Omental fat pad (tissue), 3 donors: ENCODE measurements at regions not wholly inside any gene's neighbourhood (a gene's known extent, or its start where the extent isn't known, plus 50 kb on each side); places are given as distances from the start of the nearest gene placed in this dataset.

Experiments
- ATAC-seq: fragments of 150-250 bp; one replicate; pipeline ENCODE4 v1.9.1; 2016; ENCODE audit warnings: mild to moderate bottlenecking, moderate library complexity; ENCODE audit not compliant: low FRiP score
- DNase-seq: peaks from one replicate; pipeline ENCODE4 v3.0.0-alpha.2; 2019; ENCODE audit warnings: low spot score
- TF ChIP-seq, protein P1 (sequence below), 3 donors: fragments of 450-650 bp; IDR thresholded peaks; one replicate each; pipeline ENCODE4 v1.5.1; 2016 to 2017; ENCODE audit warnings: antibody characterized with exemption in 3 of 3, mild to moderate bottlenecking in 3 of 3, moderate library complexity in 2 of 3

DNA sequence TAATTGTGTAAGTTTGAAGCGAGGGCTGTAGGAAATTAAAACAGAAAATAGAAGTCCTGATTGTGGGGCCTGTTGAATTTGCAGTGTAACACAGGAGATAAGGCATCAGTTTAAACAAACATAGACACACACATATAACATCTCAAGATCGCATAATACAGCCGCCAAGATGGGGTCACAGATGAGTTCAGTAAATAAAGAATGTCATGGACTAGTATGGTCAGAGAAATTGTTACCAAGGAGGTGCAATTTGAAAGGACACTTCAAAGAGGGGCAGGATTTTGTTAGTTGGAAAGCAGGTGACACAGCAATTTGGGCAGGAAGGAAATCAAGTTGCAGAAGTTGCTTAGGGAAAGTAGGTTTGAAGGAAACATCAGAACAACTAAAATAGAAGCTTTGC lies 450.0 kb downstream of the USP25 start:
- ATAC-seq, result no peak
- TF ChIP-seq, protein P1, sequence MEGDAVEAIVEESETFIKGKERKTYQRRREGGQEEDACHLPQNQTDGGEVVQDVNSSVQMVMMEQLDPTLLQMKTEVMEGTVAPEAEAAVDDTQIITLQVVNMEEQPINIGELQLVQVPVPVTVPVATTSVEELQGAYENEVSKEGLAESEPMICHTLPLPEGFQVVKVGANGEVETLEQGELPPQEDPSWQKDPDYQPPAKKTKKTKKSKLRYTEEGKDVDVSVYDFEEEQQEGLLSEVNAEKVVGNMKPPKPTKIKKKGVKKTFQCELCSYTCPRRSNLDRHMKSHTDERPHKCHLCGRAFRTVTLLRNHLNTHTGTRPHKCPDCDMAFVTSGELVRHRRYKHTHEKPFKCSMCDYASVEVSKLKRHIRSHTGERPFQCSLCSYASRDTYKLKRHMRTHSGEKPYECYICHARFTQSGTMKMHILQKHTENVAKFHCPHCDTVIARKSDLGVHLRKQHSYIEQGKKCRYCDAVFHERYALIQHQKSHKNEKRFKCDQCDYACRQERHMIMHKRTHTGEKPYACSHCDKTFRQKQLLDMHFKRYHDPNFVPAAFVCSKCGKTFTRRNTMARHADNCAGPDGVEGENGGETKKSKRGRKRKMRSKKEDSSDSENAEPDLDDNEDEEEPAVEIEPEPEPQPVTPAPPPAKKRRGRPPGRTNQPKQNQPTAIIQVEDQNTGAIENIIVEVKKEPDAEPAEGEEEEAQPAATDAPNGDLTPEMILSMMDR (IDR thresholded peaks at IDR 0.05), result no peak
- DNase-seq, result no peak

DNA sequence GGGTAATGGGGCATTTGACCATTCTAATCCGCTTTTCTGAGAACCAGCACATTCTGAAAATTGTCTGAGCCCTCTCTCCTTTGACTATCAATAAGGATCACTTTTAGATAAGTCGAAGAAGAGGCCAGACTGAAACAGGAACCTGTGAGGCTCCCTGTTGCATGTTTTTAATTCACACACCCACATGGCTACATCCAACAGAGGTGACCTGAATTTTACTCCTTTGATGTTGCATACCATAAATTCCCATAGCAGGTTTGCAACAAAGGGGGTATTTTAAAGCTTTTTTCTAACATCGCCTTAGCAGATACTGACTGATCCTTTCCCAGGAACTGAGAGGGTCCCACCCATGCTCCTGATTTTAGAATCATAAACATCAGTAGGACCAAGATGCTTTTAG lies 450.8 kb downstream of the USP25 start:
- no peak for ATAC-seq
- TF ChIP-seq, protein P1 (IDR thresholded peaks at IDR 0.05), result no peak
- DNase-seq, result no peak

DNA sequence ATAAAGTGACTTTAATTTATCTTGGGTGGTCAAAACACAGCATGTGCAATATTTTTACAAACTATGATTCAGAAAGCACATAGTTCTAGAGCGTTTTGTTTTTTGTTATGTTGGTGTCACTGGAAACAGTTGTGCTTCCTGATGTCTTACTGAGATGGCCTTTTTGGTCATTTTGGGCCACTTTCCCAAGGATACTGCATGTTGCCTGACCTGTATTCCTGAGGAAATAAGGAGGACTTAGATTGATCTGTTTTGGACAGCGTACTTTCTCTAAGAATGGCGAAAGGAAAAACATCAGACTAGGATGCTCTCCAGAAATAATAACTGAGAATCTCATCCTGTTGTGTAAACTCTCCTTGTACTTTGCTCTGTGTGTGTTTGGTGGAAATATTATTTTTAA lies 451.2 kb downstream of the USP25 start:
- no peak for DNase-seq
- peak; percentile 54 for ATAC-seq
- TF ChIP-seq, protein P1 (IDR thresholded peaks at IDR 0.05), result no peak

DNA sequence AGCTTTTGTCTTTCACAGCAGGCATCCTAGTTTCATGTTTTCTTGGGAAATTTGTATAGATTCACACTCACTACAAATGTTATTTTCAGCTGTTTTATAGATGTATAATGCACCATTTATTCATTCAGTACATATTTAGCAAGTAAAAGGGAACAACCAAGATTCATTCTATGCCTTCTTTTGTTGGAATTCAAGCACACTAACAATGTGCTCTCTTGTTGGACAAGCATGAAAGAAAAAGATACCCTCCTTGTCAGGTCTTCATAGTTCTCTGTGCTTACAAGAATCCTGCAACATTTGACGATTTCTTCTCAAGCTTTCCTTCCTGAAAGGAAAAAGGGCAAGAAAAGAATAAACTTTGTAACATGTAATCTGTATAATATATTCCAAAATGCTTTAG lies 456.0 kb downstream of the USP25 start:
- DNase-seq (no peak), ATAC-seq (no peak)
- TF ChIP-seq, protein P1 (IDR thresholded peaks at IDR 0.05), result no peak

DNA sequence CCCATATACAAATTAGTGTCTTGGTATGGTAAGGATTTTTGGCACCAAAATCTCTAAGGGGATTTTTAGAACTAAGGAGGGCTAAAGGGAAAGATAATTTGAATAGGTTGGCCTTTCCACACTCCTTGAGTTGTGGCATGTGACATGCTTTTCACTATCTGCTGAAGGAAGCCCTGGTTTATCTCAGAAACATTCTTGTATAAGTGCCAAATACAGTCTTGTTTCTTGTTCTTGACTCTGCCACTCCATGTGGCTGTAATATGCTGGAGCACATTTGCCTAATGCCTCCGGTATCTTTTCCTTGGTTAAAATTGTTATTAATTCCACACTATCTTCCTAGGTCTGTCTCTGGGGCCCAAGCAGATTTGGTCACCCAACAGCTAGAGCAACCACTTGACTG lies 457.0 kb downstream of the USP25 start:
- TF ChIP-seq, protein P1 (IDR thresholded peaks at IDR 0.05), result no peak
- ATAC-seq (no peak), DNase-seq (no peak)

DNA sequence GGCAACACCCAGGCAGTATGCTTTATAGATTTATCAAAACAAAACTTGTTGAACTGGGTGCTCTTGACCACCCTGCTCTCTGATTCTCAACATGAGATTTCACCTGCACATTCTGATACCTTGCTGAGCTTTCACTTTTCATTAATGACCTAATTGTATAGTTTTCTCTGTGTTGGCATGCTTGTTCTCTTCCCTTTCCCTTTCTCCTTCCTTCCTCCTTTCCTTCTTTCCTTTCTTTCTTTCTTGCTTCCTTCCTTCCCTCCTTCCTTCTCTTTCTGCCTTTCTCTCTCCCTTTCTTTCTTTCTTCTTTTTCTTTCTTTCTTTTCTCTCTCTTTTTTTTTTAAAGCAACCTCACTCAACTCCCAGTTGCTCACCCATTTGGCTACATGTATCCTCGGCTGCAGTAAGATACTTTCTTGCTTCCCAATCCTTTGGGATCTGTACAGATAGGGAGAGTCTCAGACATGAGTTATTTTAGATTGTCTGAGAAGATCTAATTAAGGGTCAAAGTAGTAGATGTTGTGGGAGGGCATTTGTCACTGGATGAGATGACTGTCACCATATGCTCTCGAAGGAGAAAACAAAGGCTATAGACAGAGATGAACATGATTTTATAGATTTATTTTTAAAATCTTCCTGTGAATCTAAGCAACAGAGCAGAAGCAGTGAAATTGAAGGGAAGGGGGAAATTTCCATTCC lies 458.0 kb downstream of the USP25 start:
- TF ChIP-seq, protein P1 (IDR thresholded peaks at IDR 0.05), result no peak
- DNase-seq (no peak), ATAC-seq (no peak)

DNA sequence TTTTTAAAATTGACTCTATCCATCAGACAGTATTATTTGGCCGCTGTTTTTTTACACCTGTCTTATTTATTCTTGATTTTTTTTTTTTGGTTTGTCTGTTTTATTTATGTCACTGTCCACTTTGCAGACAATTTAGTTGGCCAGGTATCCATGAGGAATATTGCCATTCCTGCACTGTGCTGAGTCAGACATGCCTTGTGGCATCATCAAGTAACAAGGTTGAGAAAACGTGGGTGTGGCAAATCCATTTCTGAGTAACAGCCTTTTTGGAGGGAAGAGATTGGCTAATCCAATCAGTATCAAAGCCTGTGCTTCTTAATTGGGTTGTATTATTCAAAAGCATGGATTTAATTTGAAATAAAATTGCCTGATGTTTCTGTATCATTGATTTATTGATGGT lies 463.1 kb downstream of the USP25 start:
- DNase-seq, result no peak
- peak; percentile 45 for ATAC-seq
- TF ChIP-seq, protein P1 (IDR thresholded peaks at IDR 0.05), result no peak
